GM21528 (cell line): ENCODE measurements at regions not wholly inside any gene's neighbourhood (a gene's known extent, or its start where the extent isn't known, plus 50 kb on each side); places are given as distances from the start of the nearest gene placed in this dataset.

Source experiments
- ATAC-seq: cut with Tn5 transposase; IDR thresholded peaks from one replicate; pipeline ENCODE4 v1.9.1; 2021; ENCODE audit warnings: mild to moderate bottlenecking, moderate library complexity; ENCODE audit not compliant: unreplicated experiment, low FRiP score

DNA sequence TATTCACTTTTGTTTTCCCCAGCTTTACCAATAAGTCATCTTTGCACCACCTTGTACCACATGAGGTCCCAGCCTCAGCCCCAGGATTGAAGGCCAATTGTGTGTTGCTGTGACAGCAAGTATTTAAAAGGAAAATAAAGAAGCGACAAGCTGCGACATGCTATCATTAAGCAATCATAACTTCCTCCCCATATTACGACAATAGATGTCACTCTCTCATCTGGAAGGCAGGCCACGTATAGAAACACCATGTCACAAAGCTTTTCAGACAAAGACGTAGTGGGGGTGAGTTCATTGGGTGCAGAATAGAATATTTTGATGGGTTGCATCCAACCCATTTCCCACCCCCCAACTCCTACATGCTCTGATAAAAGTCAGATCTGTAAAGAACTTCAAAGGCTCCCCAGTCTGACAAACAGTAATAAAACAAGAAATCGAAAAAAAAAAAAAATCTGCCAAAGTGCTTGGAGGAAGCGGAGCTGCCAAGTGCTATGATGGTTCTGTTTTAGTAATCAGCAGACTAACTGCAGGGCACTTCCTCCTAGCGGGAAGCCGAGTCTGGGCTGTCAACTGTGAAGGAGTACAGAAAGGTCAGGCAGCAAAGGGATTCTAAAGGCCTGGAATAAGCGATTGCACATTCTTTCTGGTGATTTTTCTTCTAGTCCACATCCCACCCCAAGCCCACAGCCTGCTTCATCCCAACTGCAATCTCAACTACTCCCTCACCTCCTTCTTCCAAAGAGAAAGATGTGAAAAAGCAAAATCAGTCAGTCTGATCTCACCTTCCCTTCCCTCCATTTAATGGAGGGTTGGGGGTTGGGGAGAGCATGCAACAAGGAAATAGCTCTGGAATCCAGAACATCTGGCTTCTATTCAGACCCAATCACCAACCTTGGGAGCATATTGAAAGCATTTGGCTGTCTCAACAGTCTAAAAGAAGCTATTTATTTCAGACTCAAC, 131.4 kb upstream of the UBASH3B start:
- ATAC-seq: no peak

DNA sequence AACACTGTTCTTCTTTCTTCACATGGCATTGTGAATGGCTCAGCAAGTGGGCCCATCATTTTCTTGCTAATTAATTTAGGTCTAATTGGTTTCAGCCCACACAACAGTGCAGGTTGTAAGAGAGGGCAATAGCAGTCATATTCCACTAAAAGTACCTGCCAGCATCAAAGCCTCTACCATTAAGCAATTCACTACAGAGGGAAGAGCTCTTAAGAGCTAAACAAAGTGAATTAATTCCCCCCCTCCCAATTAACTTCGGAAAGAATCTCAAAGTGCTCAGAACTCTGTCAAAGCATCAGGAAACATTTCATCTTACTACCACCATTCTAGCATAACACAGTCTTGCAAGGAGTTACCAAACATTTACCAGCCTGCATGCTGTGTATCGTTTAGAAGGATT, 133.9 kb upstream of the UBASH3B start:
- ATAC-seq: no peak

DNA sequence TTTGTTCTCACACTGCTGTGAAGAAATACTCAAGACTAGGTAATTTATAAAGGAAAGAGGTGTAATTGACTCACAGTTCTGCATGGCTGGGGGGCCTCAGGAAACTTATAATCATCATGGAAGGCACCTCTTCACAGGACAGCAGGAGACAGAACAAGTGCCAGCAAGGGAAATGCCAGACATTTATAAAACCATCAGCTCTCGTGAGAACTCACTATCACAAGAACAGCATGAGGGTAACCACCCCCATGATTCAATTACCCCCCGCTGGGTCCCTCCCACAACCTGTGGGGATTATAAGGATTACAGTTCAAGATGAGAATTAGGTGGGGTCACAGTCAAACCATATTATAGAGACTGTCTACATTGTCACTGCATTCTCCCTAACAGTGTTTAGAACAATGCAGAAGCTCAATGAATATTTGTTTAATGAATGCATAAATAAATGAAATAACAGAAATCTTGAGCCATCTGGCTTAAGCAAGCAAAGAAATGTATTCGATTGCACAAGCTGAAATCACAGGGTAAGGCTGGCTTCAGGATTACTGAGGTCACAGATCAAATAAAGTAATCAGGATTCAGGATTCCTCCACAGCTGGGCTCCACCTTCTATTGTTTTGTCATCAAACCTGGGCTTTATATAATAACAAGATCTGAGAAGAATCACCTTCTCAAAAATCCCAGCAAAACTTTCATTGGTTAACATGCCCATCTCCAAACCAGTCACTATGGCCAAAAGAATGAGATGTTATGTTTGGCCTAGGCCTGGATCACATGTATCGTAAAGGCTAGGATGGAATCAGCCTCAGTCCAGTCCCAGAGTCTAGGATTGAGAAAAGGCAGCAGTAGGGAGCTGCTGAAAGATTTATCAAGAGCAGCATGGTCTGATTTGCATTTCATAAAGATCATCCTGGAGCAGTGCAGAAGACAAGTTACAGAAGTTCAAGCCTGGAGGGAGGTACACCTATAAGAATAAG, 137.8 kb upstream of the UBASH3B start:
- no peak for ATAC-seq

DNA sequence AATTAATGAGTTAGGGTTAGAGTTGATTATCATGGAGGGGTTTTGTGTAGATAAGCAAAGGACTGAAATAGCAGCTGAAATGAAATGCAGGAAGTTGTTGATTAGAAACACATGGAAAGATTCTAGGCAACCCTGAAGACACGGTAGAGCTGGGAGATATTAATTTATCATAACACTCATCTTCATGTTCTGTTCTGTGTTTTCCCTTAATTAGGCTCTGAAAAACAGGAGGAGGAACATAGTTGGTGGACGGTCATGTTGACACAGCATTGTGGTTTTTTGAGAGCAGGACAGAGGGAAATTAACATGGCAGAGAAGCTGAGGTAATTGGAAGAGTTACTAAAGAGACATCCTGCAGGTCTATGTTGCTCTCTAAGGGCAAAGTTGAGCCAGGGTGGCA, 138.8 kb upstream of the UBASH3B start:
- no peak for ATAC-seq

DNA sequence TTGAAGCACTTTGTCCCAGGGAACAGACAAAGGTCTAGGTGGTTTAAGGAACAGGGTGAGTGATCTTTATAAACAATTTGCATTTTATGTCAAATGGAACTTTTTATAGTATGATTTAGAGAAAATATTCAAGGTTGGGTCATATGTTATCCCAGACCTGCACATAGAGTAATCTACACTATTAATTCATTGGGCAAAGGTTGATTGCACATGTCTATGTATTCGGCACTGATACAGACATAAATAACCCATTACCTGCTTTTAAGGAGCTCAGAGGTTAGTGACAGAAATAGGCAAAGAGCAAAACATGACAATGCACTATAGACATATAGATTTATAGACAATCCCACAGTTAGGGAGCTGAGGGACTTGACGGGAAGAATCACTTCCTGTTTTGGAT, 141.5 kb upstream of the UBASH3B start:
- no peak for ATAC-seq

DNA sequence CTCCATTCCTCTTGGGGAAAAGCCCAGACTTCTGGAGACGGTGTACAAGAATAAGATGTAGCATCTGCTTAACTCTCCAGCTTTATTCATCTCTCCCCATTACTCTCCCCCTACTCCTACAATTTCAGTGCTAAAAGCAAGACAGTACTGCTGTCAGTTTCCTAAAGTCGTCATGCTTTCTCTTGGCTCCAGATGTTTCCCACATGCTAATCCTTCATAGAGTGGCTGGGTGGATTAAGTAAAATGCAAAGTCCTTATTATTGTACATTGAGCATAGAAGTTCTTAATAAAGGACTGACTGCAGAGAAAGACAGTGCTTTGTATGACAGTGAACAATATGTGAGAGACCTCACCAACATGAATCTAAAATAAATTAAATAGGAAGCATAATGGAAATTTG, 142.2 kb upstream of the UBASH3B start:
- no peak for ATAC-seq

DNA sequence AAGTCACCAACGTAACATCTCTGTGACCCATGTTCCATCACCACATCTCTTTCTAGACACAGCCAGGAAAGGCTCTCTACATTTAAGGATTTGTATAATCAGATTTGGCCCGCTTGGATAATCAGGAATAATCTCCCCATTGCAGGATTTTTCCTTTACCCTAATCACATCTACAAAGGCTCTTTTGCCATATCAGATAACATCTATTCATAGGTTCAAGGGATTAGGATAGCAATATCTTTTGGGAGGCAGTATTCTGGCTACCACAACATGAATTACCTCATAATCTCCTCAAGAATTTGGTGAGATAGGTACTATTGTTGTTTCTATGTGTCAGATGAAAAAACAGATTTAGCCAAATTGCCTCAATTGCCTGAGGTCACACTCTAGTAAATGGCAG, 142.8 kb upstream of the UBASH3B start:
- ATAC-seq: no peak

DNA sequence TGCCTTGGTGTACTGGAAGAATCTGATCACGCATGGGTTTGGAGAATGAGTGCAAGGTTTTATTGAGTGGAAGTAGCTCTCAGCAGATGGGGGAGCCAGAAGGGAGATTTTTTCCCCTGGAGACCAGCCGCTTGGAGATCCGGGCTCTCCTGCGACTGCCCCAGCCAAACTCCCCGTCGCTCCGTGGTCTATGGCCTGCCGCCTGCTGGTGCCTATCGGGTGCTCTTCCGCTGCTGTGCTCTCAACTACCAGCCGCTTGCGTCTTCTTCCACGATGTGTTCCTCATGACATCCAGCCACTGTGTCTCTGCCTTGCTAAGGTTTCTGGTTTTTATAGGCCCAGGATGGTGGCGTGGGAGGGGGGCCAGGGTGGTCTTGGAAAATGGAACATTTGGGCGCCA, 145.6 kb upstream of the UBASH3B start:
- no peak for ATAC-seq

DNA sequence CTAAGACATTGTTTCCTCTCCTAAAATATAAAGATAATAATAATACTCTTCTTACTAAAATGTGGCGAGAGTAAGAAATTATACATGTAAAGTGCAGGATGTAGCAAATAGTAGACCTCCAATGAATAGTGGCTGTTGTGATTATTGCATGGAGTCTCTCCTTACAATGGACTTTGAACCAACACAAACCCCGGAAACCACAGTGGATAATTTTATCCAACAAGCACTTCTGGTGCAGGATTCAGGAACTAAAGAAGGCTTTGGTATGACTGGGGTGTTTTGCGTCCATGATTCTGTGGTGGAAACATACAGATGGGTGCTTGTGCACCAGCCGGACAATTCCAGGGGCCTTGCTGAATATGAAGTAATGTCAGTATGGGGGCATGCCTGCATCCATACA, 146.4 kb upstream of the UBASH3B start:
- ATAC-seq: no peak

DNA sequence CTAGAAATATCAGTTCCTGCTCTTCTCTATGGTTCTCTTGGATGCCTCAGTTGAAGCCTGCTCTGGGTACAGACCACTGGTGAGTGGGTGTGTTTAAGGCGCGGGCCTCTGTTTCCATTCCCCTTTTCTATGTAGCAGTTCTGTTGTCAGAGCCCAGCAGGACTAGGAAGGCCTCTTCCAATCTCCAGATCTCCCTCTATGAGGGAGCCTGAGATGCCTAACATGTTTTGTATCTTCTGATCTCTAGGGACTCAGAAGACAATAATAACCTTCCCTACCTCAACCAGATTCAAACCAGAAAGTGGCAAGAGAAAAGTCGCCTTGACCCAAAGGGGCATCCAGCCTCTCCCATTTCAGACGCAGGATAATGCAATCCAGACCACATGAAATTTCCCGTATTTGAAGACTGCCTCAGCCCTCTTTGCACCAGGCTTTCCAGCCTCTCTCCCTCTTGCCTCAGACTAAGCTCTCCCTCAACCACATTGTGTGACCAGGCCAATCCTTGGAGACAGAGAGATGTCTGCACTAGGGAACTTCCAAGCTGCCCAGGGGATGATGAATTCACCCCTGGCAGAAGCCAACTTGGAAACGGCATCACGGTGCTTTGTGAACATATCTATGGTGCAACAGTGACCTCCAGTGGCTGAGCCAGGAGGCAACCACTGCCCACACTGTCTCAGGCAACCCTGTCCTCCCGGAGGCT, 150.1 kb upstream of the UBASH3B start:
- no peak for ATAC-seq

DNA sequence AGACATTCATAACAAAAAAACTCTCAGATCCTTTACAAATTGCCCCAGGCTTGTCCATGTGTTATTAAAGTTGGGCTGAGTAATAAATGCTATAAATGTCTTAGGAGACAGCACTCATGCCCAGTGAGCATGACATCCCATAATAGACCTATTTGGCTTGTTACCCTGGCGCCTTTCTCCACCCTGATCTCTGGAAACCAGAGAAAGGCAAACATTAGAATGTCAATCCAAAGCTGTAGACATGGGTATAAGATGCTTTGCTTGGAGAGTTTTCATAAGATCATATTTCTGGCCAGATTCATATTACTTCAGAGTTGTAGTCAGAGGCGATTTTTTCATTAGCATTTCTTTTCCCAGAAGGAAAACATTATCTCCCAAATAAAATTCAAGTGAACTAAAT, 161.3 kb upstream of the UBASH3B start:
- ATAC-seq: no peak

DNA sequence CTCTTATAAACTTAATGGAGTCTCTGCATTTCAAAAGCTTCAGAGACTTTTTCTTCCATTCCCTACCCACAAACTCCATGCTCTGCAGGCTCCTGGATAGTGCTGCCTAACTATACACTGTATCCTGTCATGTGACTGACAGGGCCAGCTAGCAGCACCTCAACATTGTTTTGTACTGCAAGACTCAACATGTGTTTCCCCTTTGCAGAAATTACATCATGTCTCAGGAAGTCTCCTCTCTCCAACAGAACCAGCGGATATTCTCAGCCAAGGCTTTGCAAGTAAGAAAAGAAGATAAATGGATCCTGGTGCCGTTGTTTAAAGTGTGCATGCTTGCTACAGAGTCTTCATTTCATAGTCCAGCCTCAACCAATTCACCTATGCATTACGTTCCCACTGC, 164.0 kb upstream of the UBASH3B start:
- no peak for ATAC-seq

DNA sequence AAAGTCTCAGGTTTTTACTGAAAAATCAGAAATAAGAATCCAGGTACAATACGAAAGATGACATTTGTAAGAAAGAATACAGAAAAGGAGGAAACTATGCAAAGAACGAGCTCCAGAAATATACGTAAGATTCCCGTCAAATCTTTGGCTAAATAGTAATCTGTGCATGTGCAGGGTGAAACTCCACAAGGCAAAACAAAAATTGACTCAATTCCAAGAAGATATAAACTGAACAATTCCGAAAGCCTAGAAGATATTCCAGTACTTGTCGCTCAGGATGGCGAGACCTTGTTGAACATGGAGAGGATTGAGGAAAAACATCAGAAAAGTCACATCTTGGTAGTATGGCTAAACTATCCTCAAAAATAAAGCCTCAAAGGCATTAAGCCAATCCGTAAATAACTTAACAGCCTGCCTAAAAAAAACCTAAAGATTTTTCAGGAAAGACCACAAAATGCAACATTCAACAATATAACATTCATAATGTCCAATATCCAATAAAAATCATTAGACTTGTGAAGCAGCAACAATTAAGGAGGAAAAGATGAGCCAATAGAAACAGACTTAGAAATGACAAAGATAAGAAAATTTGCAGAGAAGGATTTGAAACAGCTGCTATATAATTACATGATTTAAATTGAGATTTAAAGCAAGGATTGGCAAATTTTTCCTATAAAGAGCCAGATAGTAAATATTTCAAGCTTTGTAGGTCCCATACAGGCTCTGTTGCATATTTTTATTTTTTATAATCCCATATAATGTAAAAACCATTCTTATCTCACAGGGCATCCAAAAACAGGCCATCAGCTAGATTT, 166.4 kb upstream of the UBASH3B start:
- ATAC-seq: no peak

DNA sequence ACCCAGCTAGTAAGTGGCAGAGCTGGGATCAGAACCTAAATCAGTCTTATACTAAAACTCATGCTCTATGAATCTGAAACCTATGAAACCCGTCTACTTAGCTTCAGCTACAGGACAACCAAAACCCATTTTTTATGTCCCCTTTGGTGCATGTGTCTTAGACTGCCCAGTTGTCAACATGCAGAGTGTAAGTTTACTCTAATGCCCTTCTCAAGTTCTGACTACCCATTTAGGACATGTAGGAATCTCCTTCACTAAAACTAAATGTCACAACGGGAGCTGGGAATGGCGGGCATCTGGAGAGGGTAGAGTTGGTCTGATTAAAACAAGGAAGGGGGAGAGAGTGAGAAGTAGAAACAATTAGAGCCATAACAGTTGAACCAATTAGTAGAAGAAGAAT, 167.9 kb upstream of the UBASH3B start:
- ATAC-seq: no peak

DNA sequence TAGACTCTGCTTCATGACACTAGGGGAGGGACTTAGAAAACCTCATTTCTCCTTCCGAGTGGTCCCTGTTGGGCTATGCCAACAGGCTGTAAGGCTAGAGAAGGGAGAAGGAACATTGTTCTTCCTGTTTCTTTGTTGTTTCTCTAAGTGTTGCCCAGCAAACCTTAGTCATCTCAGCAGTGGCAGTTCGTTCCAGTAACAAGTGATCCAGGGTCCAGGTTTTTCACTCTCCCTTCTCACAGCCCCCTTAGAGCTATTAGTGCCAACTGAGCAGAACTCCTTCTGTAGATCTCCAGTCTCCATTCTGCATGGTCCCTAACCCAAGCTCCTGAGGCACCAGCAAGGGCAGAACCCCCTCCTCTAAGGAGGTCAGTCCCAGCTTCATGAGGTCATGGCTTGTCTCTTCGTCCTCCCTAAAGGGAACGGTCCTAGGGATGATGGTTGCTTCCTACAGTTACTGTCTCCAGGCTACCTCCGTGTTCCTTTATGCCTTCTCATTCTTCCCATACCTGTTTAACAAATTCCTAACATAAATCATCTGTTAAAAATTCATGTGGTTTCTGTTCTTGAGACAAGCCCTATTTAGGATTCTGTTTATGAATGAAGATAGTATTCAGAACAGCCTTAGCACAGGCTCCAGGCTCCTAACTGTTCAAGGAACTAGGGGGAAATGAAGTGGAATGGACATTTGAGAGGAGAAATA, 168.6 kb upstream of the UBASH3B start:
- no peak for ATAC-seq

DNA sequence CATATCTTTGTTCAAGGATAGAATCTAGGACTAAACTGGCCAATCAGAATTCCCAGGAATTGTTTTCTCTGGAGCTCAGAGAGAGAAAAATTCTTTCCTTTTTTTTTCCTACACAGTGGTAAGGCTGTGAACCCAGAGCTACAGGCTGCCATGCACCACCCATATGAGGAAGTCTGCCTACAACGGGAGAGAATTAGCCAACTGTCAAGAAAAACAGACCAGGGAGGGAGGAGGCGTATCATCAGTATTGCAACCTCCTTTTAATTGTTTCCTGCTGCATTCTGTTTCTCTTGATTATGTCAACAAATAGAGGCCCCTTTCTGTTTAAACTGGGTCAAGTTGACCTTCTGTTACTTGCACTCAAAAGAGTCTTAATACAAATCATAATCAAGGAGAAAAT, 176.5 kb upstream of the UBASH3B start:
- no peak for ATAC-seq

DNA sequence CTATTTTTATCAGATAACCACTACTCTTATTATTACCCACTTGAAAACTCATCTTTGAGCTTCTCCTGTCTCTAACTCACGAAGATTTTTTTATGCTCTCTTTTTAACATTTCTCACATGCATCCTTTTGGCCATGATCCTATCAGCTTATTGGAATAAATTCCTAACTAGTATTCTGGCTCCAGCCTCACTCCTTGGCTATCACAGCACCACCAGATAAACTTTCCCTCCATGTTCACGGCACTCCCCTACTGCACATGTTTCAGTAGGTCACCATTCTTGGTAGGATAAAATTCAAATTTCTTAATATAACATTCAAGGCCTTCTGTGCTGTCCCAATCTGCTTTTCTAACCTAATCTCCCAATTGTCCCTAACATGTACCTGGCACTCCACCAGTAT, 186.6 kb upstream of the UBASH3B start:
- no peak for ATAC-seq

DNA sequence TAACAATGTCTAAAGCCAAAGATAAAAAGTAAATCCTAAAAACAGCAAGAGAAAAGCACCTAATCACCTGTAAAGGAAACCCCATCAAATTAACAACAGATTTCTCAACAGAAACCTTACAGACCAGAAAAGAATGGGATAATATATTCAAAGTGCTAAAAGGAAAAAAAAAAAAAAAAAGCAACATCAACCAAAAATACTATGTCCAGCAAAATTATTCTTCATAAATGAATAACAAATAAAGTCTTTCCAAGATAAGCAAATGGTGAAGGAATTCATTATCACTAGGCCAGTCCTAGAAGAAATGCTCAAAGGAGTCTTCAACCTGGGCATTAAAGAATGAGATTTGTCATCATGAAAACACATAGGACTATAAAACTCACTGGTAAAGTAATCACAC, 192.0 kb upstream of the UBASH3B start:
- ATAC-seq: no peak

DNA sequence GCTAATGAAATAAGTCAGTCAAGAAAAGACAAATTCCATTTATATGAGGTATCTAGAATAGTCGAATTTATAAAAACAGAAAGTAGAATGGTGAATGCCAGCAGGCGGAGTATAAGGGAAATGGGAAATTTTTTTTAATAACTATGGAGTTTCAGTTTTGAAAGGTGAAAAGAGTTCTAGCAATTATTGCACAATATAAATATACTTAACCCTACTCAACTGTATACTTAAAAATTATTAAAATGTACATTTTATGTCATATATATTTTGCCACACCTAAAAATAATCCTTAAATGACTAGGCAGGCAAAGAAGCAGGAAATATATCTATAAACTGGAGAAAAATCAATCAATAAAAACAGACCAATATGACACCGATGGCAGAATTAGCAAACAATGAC, 196.5 kb upstream of the UBASH3B start:
- no peak for ATAC-seq
